NCI-H510A (cell line): ENCODE measurements at regions not wholly inside any gene's neighbourhood (a gene's known extent, or its start where the extent isn't known, plus 50 kb on each side); places are given as distances from the start of the nearest gene placed in this dataset.

ENCODE experiments used
- DNase-seq: peaks from one replicate; lab custom pipeline; 2025; lab: John Stamatoyannopoulos, UW

- no peak for DNase-seq
Measured at GRCh38 chr17:77602062-77602746, 356.3 kb upstream of the TNRC6C start.

- DNase-seq, result no peak
Measured at GRCh38 chr17:77602883-77603640, 355.4 kb upstream of the TNRC6C start.

- no peak for DNase-seq
Measured at GRCh38 chr17:77604301-77604972, 354.1 kb upstream of the TNRC6C start.

GRCh38 chr17:77604973-77605313 lies 353.6 kb upstream of the TNRC6C start:
- no peak for DNase-seq

GRCh38 chr17:77606146-77606864 lies 352.2 kb upstream of the TNRC6C start:
- no peak for DNase-seq

GRCh38 chr17:77606865-77607210 lies 351.7 kb upstream of the TNRC6C start:
- DNase-seq, result no peak

- DNase-seq, result no peak
Measured at GRCh38 chr17:77607606-77608005, 350.9 kb upstream of the TNRC6C start.

GRCh38 chr17:77608431-77608830 lies 350.1 kb upstream of the TNRC6C start:
- DNase-seq, result no peak

- no peak for DNase-seq
Measured at GRCh38 chr17:77609553-77610517, 348.7 kb upstream of the TNRC6C start.

GRCh38 chr17:77610518-77610893 lies 348.0 kb upstream of the TNRC6C start:
- DNase-seq, result no peak

- no peak for DNase-seq
Measured at GRCh38 chr17:77610972-77611521, 347.5 kb upstream of the TNRC6C start.

- no peak for DNase-seq
Measured at GRCh38 chr17:77611791-77612502, 346.6 kb upstream of the TNRC6C start.

GRCh38 chr17:77613218-77613617 lies 345.3 kb upstream of the TNRC6C start:
- DNase-seq, result no peak

GRCh38 chr17:77613627-77614026 lies 344.9 kb upstream of the TNRC6C start:
- DNase-seq, result no peak

- DNase-seq, result no peak
Measured at GRCh38 chr17:77615703-77616253, 342.7 kb upstream of the TNRC6C start.

GRCh38 chr17:77616254-77616731 lies 342.2 kb upstream of the TNRC6C start:
- no peak for DNase-seq

- DNase-seq, result no peak
Measured at GRCh38 chr17:77617516-77617915, 341.0 kb upstream of the TNRC6C start.

GRCh38 chr17:77618173-77618572 lies 340.3 kb upstream of the TNRC6C start:
- DNase-seq, result no peak

- no peak for DNase-seq
Measured at GRCh38 chr17:77618731-77619130, 339.8 kb upstream of the TNRC6C start.

- no peak for DNase-seq
Measured at GRCh38 chr17:77619326-77619725, 339.2 kb upstream of the TNRC6C start.
